ENCODE measurements at regions not wholly inside any gene's neighbourhood (a gene's known extent, or its start where the extent isn't known, plus 50 kb on each side); places are given as distances from the start of the nearest gene placed in this dataset.

GRCh38 chr18:10271481-10271880, 183.0 kb upstream of the APCDD1 start:
- no peak for TF ChIP-seq CTCF (optimal IDR thresholded peaks at IDR 0.05 in 1 of 3, IDR thresholded peaks at IDR 0.05 in 1 of 3, conservative IDR thresholded peaks at IDR 0.05 in 1 of 3; ENCODE audit: extremely low read depth in 1 of 3, insufficient read depth in 2 of 3, low read length in 3 of 3)
- no peak for TF ChIP-seq EZH2 (IDR thresholded peaks at IDR 0.05; ENCODE audit: low read length)

All from keratinocyte (primary cell).